ENCODE measurements at regions not wholly inside any gene's neighbourhood (a gene's known extent, or its start where the extent isn't known, plus 50 kb on each side); places are given as distances from the start of the nearest gene placed in this dataset.

- Mint-ChIP-seq H3K27me3 (ENCODE audit: low read depth) (no peaks in the 10 kb centered on the region), H3K9me3 (peaks cover 15% of the 10 kb centered on the region), H3K4me1 (ENCODE audit: low read depth) (no peaks in the 10 kb centered on the region), H3K36me3 (ENCODE audit: insufficient read depth) (no peaks in the 10 kb centered on the region), H3K4me3 (no peak overlapping the region)
- ATAC-seq (no peak), DNase-seq (no peak)
Measured at GRCh38 chr5:60417500-60418181, 282.3 kb downstream of the DEPDC1B start.

DNA sequence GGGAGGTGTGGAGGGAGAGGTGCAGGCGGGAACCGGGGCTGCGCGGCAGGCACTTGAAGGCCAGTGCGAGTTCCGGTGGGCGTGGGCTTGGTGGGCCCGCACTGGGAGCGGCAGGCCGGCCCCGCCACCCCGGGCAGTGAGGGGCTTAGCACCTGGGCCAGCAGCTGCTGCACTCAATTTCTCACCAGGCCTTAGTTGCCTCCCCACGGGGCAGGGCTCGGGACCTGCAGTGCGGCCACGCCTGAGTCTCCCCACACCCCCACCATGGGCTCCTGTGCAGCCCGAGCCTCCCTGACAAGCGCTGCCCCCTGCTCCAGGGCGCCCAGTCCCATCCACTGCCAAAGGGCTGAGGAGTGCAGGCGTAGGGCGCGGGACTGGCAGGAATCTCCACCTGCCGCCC, 284.5 kb downstream of the DEPDC1B start:
- no peak for ATAC-seq
- no peak overlapping the region for H3K4me3 Mint-ChIP-seq
- H3K9me3 Mint-ChIP-seq = peaks cover 4% of the 10 kb centered on the region
- no peaks in the 10 kb centered on the region for H3K4me1 Mint-ChIP-seq (ENCODE audit: low read depth)
- H3K27me3 Mint-ChIP-seq (ENCODE audit: low read depth) = no peaks in the 10 kb centered on the region
- H3K36me3 Mint-ChIP-seq (ENCODE audit: insufficient read depth) = no peaks in the 10 kb centered on the region
- DNase-seq = no peak

- H3K4me3 Mint-ChIP-seq = no peak overlapping the region
- H3K27me3 Mint-ChIP-seq (ENCODE audit: low read depth) = no peaks in the 10 kb centered on the region
- no peaks in the 10 kb centered on the region for H3K36me3 Mint-ChIP-seq (ENCODE audit: insufficient read depth)
- ATAC-seq (no peak), DNase-seq (no peak)
- no peaks in the 10 kb centered on the region for H3K9me3 Mint-ChIP-seq
- no peaks in the 10 kb centered on the region for H3K4me1 Mint-ChIP-seq (ENCODE audit: low read depth)
Measured at GRCh38 chr5:60410427-60410826, 289.5 kb downstream of the DEPDC1B start.

DNA sequence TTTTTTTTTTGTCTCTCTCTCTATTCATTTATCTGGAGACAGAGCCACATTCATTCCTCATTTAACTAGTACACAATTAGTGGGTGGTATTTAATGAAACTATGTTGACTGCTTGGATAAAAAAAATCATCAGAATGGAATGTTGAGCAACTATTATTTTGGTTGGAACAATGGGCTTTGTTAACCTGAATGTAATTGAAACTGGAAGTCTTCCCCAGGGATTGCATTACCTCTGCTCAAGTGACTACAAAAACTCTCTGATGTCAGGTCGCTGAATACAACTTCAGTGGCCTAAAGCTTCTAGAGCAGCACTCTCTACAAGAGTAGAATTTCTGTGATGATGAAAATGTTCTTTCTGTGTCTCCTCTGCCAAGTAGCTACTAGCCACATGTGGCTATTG, 295.8 kb downstream of the DEPDC1B start:
- no peak overlapping the region for H3K4me3 Mint-ChIP-seq
- H3K36me3 Mint-ChIP-seq (ENCODE audit: insufficient read depth) = no peaks in the 10 kb centered on the region
- no peaks in the 10 kb centered on the region for H3K9me3 Mint-ChIP-seq

DNA sequence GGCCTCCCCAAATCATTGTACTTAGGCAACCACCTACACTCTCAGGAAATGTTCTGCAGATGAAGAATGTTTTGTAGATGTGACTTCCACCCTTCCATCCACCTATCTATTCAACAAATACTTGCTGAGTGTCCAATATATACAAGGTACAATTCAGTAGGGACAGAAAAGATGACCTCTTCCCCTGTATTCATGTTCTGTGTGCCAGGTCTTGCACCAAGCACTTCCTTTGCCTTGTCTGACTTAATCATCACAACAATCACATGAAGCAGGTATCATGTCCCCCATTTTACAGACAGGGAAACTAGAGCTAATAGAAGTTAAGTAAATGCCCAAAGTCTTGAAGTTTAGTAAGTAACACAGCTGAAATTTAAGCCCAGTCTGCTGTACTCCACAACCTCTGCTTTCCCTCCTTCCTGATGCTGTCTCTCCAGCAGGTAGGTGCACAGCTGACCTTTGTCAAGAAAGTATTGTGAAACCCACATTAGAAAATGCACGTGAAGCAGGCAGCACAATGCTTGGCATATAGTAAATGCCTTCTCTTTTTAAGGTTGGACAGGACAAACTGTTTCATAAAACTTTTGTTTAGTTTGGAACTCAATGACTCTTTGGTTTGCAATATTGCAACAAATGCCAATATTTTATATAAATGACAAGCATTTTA, 296.5 kb downstream of the DEPDC1B start:
- Mint-ChIP-seq H3K4me3 (no peak overlapping the region), H3K36me3 (ENCODE audit: insufficient read depth) (no peaks in the 10 kb centered on the region), H3K27me3 (ENCODE audit: low read depth) (no peaks in the 10 kb centered on the region), H3K9me3 (no peaks in the 10 kb centered on the region), H3K4me1 (ENCODE audit: low read depth) (no peaks in the 10 kb centered on the region)
- DNase-seq (no peak), ATAC-seq (no peak)

More for the DNA sequence above, 295.8 kb downstream of the DEPDC1B start:
- H3K27me3 Mint-ChIP-seq (ENCODE audit: low read depth) = no peaks in the 10 kb centered on the region
- ATAC-seq (no peak), DNase-seq (no peak)
- no peaks in the 10 kb centered on the region for H3K4me1 Mint-ChIP-seq (ENCODE audit: low read depth)

- ATAC-seq = no peak
- Mint-ChIP-seq H3K4me1 (ENCODE audit: low read depth) (no peaks in the 10 kb centered on the region), H3K9me3 (no peaks in the 10 kb centered on the region), H3K4me3 (no peak overlapping the region), H3K36me3 (ENCODE audit: insufficient read depth) (no peaks in the 10 kb centered on the region), H3K27me3 (ENCODE audit: low read depth) (no peaks in the 10 kb centered on the region)
- DNase-seq = no peak
Measured at GRCh38 chr5:60402161-60402785, 297.7 kb downstream of the DEPDC1B start.

- Mint-ChIP-seq H3K36me3 (ENCODE audit: insufficient read depth) (no peaks in the 10 kb centered on the region), H3K4me3 (no peak overlapping the region)
Measured at GRCh38 chr5:60401526-60401925, 298.4 kb downstream of the DEPDC1B start.

DNA sequence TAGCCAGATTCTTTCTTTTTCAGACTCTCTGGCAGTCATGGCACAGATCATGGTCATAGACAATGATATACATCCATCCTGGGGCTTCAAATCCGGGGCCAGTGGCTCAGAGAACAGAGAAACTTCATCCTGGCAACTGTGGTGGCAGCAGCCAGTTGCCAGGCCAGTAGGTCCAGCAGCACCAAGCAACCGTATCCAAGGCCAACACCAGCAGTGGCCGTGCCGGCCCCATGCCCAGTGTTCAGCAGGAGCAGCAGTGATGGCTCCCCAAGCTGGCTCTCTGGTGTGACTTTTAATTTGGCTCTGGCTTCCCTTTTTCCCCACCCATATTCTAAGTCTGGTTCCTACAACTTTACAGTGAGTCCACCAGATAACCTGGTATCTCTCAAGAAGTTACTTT, 300.5 kb downstream of the DEPDC1B start:
- Mint-ChIP-seq H3K27me3 (ENCODE audit: low read depth) (no peaks in the 10 kb centered on the region), H3K4me1 (ENCODE audit: low read depth) (no peaks in the 10 kb centered on the region), H3K36me3 (ENCODE audit: insufficient read depth) (no peaks in the 10 kb centered on the region), H3K4me3 (no peak overlapping the region), H3K9me3 (no peaks in the 10 kb centered on the region)
- DNase-seq (no peak), ATAC-seq (no peak)

More at GRCh38 chr5:60401526-60401925, 298.4 kb downstream of the DEPDC1B start:
- ATAC-seq = no peak
- DNase-seq = no peak
- Mint-ChIP-seq H3K27me3 (ENCODE audit: low read depth) (no peaks in the 10 kb centered on the region), H3K9me3 (no peaks in the 10 kb centered on the region), H3K4me1 (ENCODE audit: low read depth) (no peaks in the 10 kb centered on the region)

- DNase-seq (no peak), ATAC-seq (no peak)
- Mint-ChIP-seq H3K9me3 (no peaks in the 10 kb centered on the region), H3K36me3 (ENCODE audit: insufficient read depth) (no peaks in the 10 kb centered on the region), H3K27me3 (ENCODE audit: low read depth) (no peaks in the 10 kb centered on the region), H3K4me1 (ENCODE audit: low read depth) (no peaks in the 10 kb centered on the region), H3K4me3 (no peak overlapping the region)
Measured at GRCh38 chr5:60395712-60396329, 304.1 kb downstream of the DEPDC1B start.

DNA sequence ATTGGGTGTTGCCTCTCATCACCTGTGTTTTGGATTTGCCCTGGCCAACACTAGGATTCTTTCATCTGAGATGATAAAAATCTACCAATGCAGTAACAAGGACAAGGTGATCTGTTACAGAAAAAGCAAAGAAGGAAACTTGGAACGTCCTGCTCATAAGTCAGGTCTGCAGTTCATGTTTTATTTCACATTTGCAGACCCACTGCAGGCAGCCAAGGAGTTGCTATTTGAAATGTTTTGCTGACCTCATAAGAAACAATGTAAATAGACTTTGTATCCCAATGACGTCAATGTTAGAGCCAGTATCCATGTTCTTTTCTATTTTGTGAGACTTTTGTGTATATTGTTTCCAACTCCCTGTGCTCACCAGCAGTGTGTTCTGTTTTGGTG, 312.9 kb downstream of the DEPDC1B start:
- H3K4me3 Mint-ChIP-seq = no peak overlapping the region
- ATAC-seq (no peak), DNase-seq (no peak)
- no peaks in the 10 kb centered on the region for H3K4me1 Mint-ChIP-seq (ENCODE audit: low read depth)
- no peaks in the 10 kb centered on the region for H3K36me3 Mint-ChIP-seq (ENCODE audit: insufficient read depth)
- no peaks in the 10 kb centered on the region for H3K27me3 Mint-ChIP-seq (ENCODE audit: low read depth)
- H3K9me3 Mint-ChIP-seq = peaks cover 10% of the 10 kb centered on the region

- Mint-ChIP-seq H3K4me3 (no peak overlapping the region), H3K4me1 (ENCODE audit: low read depth) (no peaks in the 10 kb centered on the region), H3K27me3 (ENCODE audit: low read depth) (no peaks in the 10 kb centered on the region), H3K36me3 (ENCODE audit: insufficient read depth) (no peaks in the 10 kb centered on the region), H3K9me3 (peaks cover 10% of the 10 kb centered on the region)
- ATAC-seq (no peak), DNase-seq (no peak)
Measured at GRCh38 chr5:60386436-60387050, 313.4 kb downstream of the DEPDC1B start.

- Mint-ChIP-seq H3K27me3 (ENCODE audit: low read depth) (no peaks in the 10 kb centered on the region), H3K4me1 (ENCODE audit: low read depth) (no peaks in the 10 kb centered on the region), H3K4me3 (no peak overlapping the region), H3K36me3 (ENCODE audit: insufficient read depth) (no peaks in the 10 kb centered on the region), H3K9me3 (peaks cover 10% of the 10 kb centered on the region)
- no peak for DNase-seq
- ATAC-seq = no peak
Measured at GRCh38 chr5:60382716-60383115, 317.2 kb downstream of the DEPDC1B start.

- Mint-ChIP-seq H3K4me3 (no peak overlapping the region), H3K27me3 (ENCODE audit: low read depth) (no peaks in the 10 kb centered on the region), H3K9me3 (peaks cover 6% of the 10 kb centered on the region), H3K36me3 (ENCODE audit: insufficient read depth) (no peaks in the 10 kb centered on the region), H3K4me1 (ENCODE audit: low read depth) (no peaks in the 10 kb centered on the region)
- DNase-seq (no peak), ATAC-seq (no peak)
Measured at GRCh38 chr5:60379907-60380306, 320.1 kb downstream of the DEPDC1B start.

DNA sequence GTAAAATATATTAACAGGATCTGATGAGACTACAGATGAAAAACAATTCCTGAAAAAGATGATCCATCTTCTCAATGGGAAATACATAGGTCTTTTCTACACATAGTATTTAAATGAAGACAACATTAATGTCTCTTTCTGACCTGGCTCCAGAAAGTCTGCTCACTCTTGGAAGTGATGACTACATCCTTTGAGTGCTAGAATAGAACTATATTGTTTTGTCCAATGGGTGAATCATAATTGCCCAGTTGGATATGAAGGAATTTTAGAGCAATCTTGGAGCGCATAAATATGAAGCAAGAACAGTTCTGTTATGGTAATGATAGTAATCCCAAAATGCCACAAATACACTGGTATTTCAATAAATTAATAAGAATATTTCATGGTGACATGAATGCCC, 322.1 kb downstream of the DEPDC1B start:
- no peak for DNase-seq
- Mint-ChIP-seq H3K9me3 (no peaks in the 10 kb centered on the region), H3K36me3 (ENCODE audit: insufficient read depth) (no peaks in the 10 kb centered on the region), H3K4me3 (no peak overlapping the region), H3K27me3 (ENCODE audit: low read depth) (no peaks in the 10 kb centered on the region), H3K4me1 (ENCODE audit: low read depth) (no peaks in the 10 kb centered on the region)
- ATAC-seq = no peak
